ENCODE measurements at regions not wholly inside any gene's neighbourhood (a gene's known extent, or its start where the extent isn't known, plus 50 kb on each side); places are given as distances from the start of the nearest gene placed in this dataset.

GRCh38 chr14:82094829-82095345 lies 561.2 kb upstream of the SEL1L start:
- FAIRE-seq (no peak), DNase-seq (ENCODE audit: low read depth, low spot score) (no peak)
- H3K9me1 ChIP-seq (replicated peaks; ENCODE audit: control insufficient read depth, extremely low read depth, insufficient read depth, low read length), result no peaks in the 10 kb centered on the region
- TF ChIP-seq MAX (IDR thresholded peaks at IDR 0.05; ENCODE audit: insufficient read depth, insufficient read length), result no peak
- no peak for TF ChIP-seq FOS (IDR thresholded peaks at IDR 0.05; ENCODE audit: borderline replicate concordance, insufficient read depth, low read length)
- TF ChIP-seq GATA2 (IDR thresholded peaks at IDR 0.05; ENCODE audit: insufficient read depth, insufficient read length, low read depth, low read length), result no peak
- TF ChIP-seq POLR2AphosphoS5 (IDR thresholded peaks at IDR 0.05; ENCODE audit: insufficient read depth, low read depth, low read length), result no peak
- no peak for TF ChIP-seq MYC (IDR thresholded peaks at IDR 0.05; ENCODE audit: low read depth, low read length)
- TF ChIP-seq CTCF (IDR thresholded peaks at IDR 0.05; ENCODE audit: extremely low read depth in 1 of 2, insufficient read depth in 1 of 2, low read depth in 1 of 2, low read length in 2 of 2), result no peak
- no peaks in the 10 kb centered on the region for H4K20me1 ChIP-seq (replicated peaks; ENCODE audit: control insufficient read depth, extremely low read depth, insufficient read depth, low read length)
- POLR2A ChIA-PET, result no interaction called here
- no peaks in the 10 kb centered on the region for H3K27me3 ChIP-seq (ENCODE audit: control insufficient read depth in 2 of 2, insufficient read depth in 2 of 2, low read length in 2 of 2)
- no peak overlapping the region for H3K9ac ChIP-seq (replicated peaks; ENCODE audit: extremely low read depth, insufficient read depth, low read length)
- no peak overlapping the region for H3K4me3 ChIP-seq (replicated peaks in 1 of 3; ENCODE audit: insufficient read depth in 1 of 3, low read depth in 1 of 3, low read length in 3 of 3)
- no peaks in the 10 kb centered on the region for H3K79me2 ChIP-seq (ENCODE audit: control insufficient read depth, insufficient read depth, low read length)
- intact Hi-C loops (cut with micrococcal nuclease), result no loop called here
- dilution Hi-C loops (cut with MboI; ENCODE audit: extremely low pct_ligation_motif_present, low sequenced_read_pairs), result no loop called here
- no peak overlapping the region for H2AFZ ChIP-seq (ENCODE audit: low read depth, low read length)
- no peaks in the 10 kb centered on the region for H3K9me3 ChIP-seq (replicated peaks; ENCODE audit: control insufficient read depth, insufficient read depth, low read length)
- H3K4me2 ChIP-seq (ENCODE audit: insufficient read depth, low read length), result no peak overlapping the region
- H3K4me1 ChIP-seq (ENCODE audit: control insufficient read depth, extremely low read depth, insufficient read depth, low read length), result no peaks in the 10 kb centered on the region
- no peaks in the 10 kb centered on the region for H3K36me3 ChIP-seq (ENCODE audit: control insufficient read depth in 2 of 2, extremely low read depth in 1 of 2, insufficient read depth in 2 of 2, low read length in 2 of 2)
- CTCF ChIA-PET, result no interaction called here
- H3K27ac ChIP-seq (ENCODE audit: insufficient read depth, low read depth, low read length), result no peak overlapping the region
- no TSS peak for BruUV-seq (replicated peaks)
